ACC112 (cell line): ENCODE measurements at regions not wholly inside any gene's neighbourhood (a gene's known extent, or its start where the extent isn't known, plus 50 kb on each side); places are given as distances from the start of the nearest gene placed in this dataset.

Experiments used
- H2AFZ ChIP-seq: fragments of 200-600 bp; sonication (generic); one replicate; pipeline ENCODE4 v1.6.0; 2017; ENCODE audit warnings: antibody characterized with exemption, low read length; ENCODE audit not compliant: unreplicated experiment
- H3K27ac ChIP-seq: fragments of 200-600 bp; sonication (generic); 2 replicates; pipeline ENCODE4 v1.5.1; 2014; ENCODE audit warnings: low read depth, mild to moderate bottlenecking, antibody characterized with exemption, low read length, moderate library complexity
- H3K27me3 ChIP-seq: fragments of 200-600 bp; sonication (generic); 2 replicates; pipeline ENCODE4 v1.6.1; 2014; ENCODE audit warnings: mild to moderate bottlenecking, antibody characterized with exemption, low read length, moderate library complexity, mixed read lengths; ENCODE audit not compliant: insufficient read depth
- H3K36me3 ChIP-seq: fragments of 200-600 bp; sonication (generic); 2 replicates; pipeline ENCODE4 v1.6.1; 2016; ENCODE audit warnings: mild to moderate bottlenecking, antibody characterized with exemption, low read length, moderate library complexity, mixed read lengths; ENCODE audit not compliant: insufficient read depth
- H3K4me1 ChIP-seq: fragments of 200-600 bp; sonication (generic); one replicate; pipeline ENCODE4 v1.6.1; 2016; ENCODE audit warnings: low read length, mixed read lengths; ENCODE audit not compliant: insufficient read depth, unreplicated experiment, control insufficient read depth
- H3K4me3 ChIP-seq: fragments of 200-600 bp; sonication (generic); 2 replicates; pipeline ENCODE4 v1.5.1; 2014; ENCODE audit warnings: mild to moderate bottlenecking, low read depth, low read length
- H3K79me2 ChIP-seq: fragments of 200-600 bp; sonication (generic); one replicate; pipeline ENCODE4 v1.6.0; 2016; ENCODE audit warnings: low read length; ENCODE audit not compliant: control insufficient read depth, unreplicated experiment, insufficient read depth

DNA sequence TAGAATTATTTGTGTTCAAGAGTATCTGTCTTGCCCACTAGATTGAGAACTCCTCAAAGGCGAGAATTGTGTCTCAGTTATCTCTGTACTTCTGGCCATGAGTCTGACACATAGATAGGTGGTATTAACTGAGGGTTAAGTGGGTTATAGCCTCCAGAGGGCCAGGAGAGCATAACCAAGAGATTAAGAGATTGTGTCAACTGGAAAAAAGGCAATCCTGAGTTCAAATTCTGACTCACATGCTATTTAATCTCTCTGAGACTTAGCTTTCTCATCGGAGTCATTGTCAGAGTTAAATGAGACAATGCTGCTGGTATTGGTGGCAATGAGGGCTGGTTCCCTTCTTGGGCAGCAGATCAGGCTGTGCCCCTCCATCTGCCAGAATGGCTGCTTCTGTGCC, 330.9 kb downstream of the TNS1 start:
- H3K27me3 ChIP-seq = no peaks in the 10 kb centered on the region
- H3K4me1 ChIP-seq = peaks cover 7% of the 10 kb centered on the region
- no peak overlapping the region for H2AFZ ChIP-seq
- no peak overlapping the region for H3K27ac ChIP-seq
- no peak overlapping the region for H3K4me3 ChIP-seq
- no peaks in the 10 kb centered on the region for H3K79me2 ChIP-seq
- no peaks in the 10 kb centered on the region for H3K36me3 ChIP-seq

DNA sequence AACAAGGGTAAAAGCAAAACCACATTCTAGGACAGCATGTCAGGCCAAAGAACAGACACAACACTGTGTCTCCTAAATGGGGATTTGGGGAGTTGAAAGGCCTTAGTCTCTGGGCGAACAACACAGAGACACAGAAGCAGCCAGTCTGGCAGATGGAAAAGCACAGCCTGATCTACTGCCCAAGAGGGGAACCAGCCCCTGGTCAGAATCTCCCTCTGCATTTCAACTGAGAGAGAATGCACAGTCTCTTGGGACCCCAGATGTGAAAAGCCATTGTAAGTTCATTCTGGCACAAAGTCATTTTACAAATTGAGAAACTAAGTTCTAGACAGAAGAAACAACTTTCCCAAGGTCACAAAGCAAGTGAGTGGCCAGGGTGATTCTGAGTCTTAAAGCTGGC, 331.7 kb downstream of the TNS1 start:
- H3K79me2 ChIP-seq = no peaks in the 10 kb centered on the region
- no peak overlapping the region for H2AFZ ChIP-seq
- no peaks in the 10 kb centered on the region for H3K36me3 ChIP-seq
- no peak overlapping the region for H3K4me3 ChIP-seq
- peaks cover 14% of the 10 kb centered on the region for H3K4me1 ChIP-seq
- H3K27ac ChIP-seq = no peak overlapping the region
- no peaks in the 10 kb centered on the region for H3K27me3 ChIP-seq

DNA sequence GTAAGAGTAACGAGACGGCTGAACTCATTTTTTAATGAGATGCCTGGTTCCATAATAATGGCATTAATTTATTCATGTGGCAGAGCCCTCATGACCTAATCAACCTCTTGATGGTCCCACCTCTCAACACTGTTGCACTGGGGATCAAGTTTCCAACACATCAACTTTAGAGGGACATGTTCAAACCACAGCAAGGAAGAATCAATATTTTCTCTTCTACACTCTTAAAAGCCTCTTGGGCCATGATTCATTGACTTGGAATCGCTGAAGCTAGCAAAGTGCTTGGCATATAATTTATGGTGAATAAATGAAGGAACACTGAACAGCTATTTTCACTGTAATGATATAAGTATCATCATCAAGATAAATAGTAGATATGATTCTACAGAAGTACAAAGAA, 333.0 kb downstream of the TNS1 start:
- no peak overlapping the region for H2AFZ ChIP-seq
- peaks cover 19% of the 10 kb centered on the region for H3K4me1 ChIP-seq
- no peaks in the 10 kb centered on the region for H3K36me3 ChIP-seq
- H3K27ac ChIP-seq = no peak overlapping the region
- H3K79me2 ChIP-seq = no peaks in the 10 kb centered on the region
- H3K4me3 ChIP-seq = no peak overlapping the region
- H3K27me3 ChIP-seq = no peaks in the 10 kb centered on the region

DNA sequence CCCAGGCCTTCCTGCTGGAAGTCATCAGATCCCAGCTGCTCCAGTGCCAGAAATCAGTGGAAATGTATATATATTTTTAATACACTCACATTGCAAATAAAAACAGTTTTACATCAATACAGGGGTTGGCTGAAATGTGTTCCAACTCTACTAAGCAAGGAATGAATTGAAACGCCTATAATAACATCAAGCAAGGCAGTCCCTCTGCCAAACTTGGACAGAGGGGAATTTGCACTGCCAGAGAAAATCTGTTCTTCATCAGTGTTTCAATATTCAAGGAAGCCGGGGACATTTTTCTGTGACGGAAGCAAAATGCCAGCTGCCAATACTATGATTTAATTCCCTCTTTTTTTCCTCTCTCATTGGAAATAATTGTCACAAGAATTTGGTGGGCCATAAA, 335.3 kb downstream of the TNS1 start:
- Histone ChIP-seq H2AFZ (no peak overlapping the region), H3K4me1 (peaks cover 31% of the 10 kb centered on the region), H3K79me2 (no peaks in the 10 kb centered on the region), H3K4me3 (no peak overlapping the region), H3K27me3 (no peaks in the 10 kb centered on the region), H3K36me3 (no peaks in the 10 kb centered on the region), H3K27ac (no peak overlapping the region)

DNA sequence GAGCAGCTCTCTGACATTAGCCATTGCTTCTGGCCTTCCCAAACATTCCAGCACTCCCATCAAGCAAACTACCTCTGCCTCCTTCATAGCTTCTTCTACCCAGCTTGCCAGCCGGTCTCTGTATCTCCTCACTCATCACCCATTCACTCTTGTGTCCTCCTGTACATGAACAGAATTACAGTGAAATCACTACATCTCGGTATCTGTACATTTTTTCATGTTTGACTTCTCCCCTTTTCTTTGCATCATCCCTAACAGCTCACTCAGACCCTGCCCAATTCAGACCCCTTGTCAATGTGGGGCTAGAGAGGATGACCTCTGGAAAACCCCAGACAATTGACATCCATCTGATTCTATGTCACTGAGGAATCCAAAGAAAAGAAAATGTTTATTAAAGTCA, 335.8 kb downstream of the TNS1 start:
- H3K27ac ChIP-seq = no peak overlapping the region
- H3K4me3 ChIP-seq = no peak overlapping the region
- no peak overlapping the region for H2AFZ ChIP-seq
- no peaks in the 10 kb centered on the region for H3K79me2 ChIP-seq
- H3K27me3 ChIP-seq = no peaks in the 10 kb centered on the region
- H3K36me3 ChIP-seq = no peaks in the 10 kb centered on the region
- peaks cover 33% of the 10 kb centered on the region for H3K4me1 ChIP-seq

DNA sequence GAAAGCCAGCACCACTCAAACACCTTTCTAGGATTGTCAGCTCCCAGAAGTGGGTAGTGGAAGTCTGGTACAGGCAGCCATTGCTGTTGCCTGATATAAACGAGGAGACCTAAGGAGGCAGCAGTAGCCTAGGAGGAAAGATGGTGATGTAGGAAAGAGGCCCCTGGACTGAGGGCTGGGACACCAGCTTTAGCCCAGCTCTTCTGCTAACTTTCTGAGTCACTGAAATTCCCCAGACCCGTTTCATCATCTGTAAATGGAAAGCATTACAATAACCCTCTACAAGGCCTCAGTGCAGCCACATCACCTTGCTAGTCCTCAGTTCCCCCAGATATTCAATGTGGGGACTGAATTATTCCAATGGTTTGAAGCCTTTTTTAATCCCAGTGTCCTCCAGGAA, 336.5 kb downstream of the TNS1 start:
- Histone ChIP-seq H3K4me1 (peaks cover 39% of the 10 kb centered on the region), H3K4me3 (no peak overlapping the region)

DNA sequence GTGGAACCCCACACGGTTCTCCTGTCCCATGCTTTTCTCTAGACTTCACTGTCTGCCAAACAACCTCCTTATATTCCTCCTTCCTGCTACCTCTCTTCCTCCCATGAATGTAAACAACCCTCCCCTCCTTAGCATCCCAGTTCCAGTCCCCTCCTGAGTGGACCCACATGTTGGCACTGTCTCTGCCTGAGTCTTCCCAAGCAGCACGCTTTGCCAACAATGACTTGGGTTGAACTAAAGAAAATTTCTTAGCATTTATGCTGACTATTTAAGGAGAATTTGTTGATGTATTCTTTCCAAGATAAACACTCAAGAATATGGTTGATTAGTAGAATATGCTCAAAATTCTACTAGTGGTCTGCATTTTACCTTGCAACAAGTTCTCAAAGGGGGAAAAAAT, 338.0 kb downstream of the TNS1 start:
- no peaks in the 10 kb centered on the region for H3K27me3 ChIP-seq
- H3K36me3 ChIP-seq = no peaks in the 10 kb centered on the region
- no peaks in the 10 kb centered on the region for H3K79me2 ChIP-seq
- H3K4me3 ChIP-seq = no peak overlapping the region
- no peak overlapping the region for H2AFZ ChIP-seq
- H3K4me1 ChIP-seq = peaks cover 42% of the 10 kb centered on the region
- H3K27ac ChIP-seq = no peak overlapping the region

More for the DNA sequence above, 336.5 kb downstream of the TNS1 start:
- Histone ChIP-seq H3K36me3 (no peaks in the 10 kb centered on the region), H3K79me2 (no peaks in the 10 kb centered on the region), H3K27me3 (no peaks in the 10 kb centered on the region), H3K27ac (no peak overlapping the region), H2AFZ (no peak overlapping the region)

DNA sequence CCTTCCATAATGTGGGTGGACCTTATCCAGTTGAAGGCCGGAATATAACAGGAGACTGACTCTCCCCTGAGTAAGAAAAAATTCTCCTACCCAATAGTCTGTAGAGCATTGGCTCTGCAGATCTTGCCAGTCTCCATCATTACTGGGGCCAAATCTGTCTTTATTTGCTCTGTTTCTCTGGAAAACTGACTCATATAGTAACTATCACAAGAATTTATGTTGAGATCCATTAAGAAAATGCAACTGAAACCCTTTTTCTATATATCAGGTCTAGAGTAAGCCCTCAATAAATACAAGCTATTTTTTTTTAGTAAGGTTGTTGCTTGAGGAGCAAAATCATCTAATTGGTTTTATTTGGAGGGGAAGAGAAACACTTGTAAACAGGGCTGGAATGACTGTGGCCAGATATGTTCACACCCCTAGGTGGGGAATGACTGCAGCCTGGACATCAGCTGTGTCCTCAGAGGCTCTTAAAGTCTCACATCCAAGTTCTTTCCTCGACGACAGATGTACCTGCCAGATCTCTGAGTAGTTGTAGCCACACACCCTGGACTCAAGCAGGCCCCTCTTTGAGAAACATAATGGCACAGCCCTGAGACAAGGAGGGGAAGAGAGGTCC, 339.7 kb downstream of the TNS1 start:
- no peak overlapping the region for H2AFZ ChIP-seq
- peak overlapping the region; percentile 21; the same call in 1 of the 2 replicates for H3K27ac ChIP-seq
- H3K4me3 ChIP-seq = no peak overlapping the region
- H3K36me3 ChIP-seq = no peaks in the 10 kb centered on the region
- peaks cover 40% of the 10 kb centered on the region for H3K4me1 ChIP-seq
- H3K79me2 ChIP-seq = no peaks in the 10 kb centered on the region
- no peaks in the 10 kb centered on the region for H3K27me3 ChIP-seq

DNA sequence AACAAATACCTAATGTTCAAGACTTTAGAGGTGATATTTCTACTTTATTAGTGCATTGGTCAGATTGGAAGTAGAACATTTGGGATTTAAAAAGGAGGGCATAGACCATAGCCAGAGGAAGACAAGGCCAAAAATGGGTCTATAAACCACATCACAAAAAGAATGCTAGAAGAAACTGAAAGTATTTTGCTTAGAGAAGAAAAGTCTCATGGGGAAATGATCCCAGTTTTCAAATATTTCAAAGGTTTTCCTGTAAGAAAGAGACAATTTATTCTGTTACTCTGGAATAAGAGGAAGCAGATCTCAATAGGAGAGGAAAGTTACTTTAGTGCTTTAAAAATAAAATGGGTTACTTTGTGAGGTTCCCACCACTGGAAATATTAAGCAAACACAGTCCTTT, 341.4 kb downstream of the TNS1 start:
- H3K79me2 ChIP-seq = no peaks in the 10 kb centered on the region
- peaks cover 36% of the 10 kb centered on the region for H3K4me1 ChIP-seq
- H3K27ac ChIP-seq = peak overlapping the region; percentile 29
- H2AFZ ChIP-seq = peak overlapping the region; percentile 28
- no peaks in the 10 kb centered on the region for H3K27me3 ChIP-seq
- peak overlapping the region; percentile 4; the same call in 1 of the 2 replicates for H3K4me3 ChIP-seq
- H3K36me3 ChIP-seq = no peaks in the 10 kb centered on the region

DNA sequence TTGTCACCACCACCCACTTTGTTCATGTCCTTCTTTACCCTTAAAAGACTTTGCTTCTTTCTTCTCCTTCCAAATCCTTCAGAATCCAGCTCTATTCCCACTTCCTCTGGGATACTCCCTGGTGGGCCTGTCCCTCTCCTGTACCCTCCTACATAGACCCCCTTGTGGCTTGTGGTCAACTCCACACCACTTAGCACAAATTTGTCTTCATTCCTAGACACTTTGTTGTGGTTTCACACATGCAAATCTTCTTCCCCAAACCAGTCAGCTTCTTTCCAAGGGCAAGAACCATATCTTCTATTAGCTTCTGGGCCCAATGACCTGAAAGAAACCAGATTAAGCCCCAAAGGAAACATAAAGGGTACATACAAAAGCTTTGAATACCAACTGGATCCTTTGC, 342.4 kb downstream of the TNS1 start:
- H3K27me3 ChIP-seq = no peaks in the 10 kb centered on the region
- no peak overlapping the region for H2AFZ ChIP-seq
- no peak overlapping the region for H3K4me3 ChIP-seq
- H3K27ac ChIP-seq = no peak overlapping the region
- peaks cover 30% of the 10 kb centered on the region for H3K4me1 ChIP-seq
- no peaks in the 10 kb centered on the region for H3K79me2 ChIP-seq
- H3K36me3 ChIP-seq = no peaks in the 10 kb centered on the region

DNA sequence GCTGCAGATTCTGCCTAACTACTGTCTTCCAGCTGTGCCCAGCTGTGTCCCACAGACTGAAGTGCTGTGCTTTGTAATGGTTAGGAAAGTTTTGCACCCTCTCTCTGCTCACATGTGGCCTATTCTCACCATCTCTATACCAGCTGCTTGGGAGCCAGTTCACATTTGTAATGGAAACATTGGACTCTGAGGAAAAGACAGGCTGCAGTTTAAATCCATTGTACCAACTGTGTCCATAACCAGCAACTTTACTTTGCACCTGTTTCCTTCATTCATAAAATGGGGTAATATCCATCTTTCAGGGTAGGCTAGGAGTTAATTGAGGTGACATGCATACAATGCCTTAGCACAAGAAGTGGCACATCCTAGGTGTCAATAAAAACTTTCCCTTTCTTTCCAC, 344.0 kb downstream of the TNS1 start:
- H3K4me3 ChIP-seq = no peak overlapping the region
- H3K36me3 ChIP-seq = no peaks in the 10 kb centered on the region
- H2AFZ ChIP-seq = no peak overlapping the region
- H3K4me1 ChIP-seq = peaks cover 29% of the 10 kb centered on the region
- no peaks in the 10 kb centered on the region for H3K79me2 ChIP-seq
- H3K27ac ChIP-seq = no peak overlapping the region
- no peaks in the 10 kb centered on the region for H3K27me3 ChIP-seq
